Smooth muscle cell (in vitro differentiated cells): ENCODE measurements at regions not wholly inside any gene's neighbourhood (a gene's known extent, or its start where the extent isn't known, plus 50 kb on each side); places are given as distances from the start of the nearest gene placed in this dataset.

Source experiments
- DNase-seq: peaks from one replicate; lab custom pipeline; 2025; ENCODE audit not compliant: unreplicated experiment; lab: John Stamatoyannopoulos, UW
- H2AFZ ChIP-seq: fragments of 200-600 bp; sonication (generic); 2 replicates; pipeline ENCODE4 v1.6.0; 2016; ENCODE audit warnings: antibody characterized with exemption, low read depth, mild to moderate bottlenecking
- H3F3A ChIP-seq: fragments of 200-600 bp; sonication (generic); 2 replicates; pipeline ENCODE4 v1.6.0; 2017; ENCODE audit warnings: antibody characterized with exemption, low read depth
- H3K27ac ChIP-seq: fragments of 200-600 bp; sonication (generic); 2 replicates; pipeline ENCODE4 v1.5.1; 2016; ENCODE audit warnings: low read depth, mild to moderate bottlenecking
- H3K27me3 ChIP-seq: fragments of 200-600 bp; sonication (generic); 2 replicates; pipeline ENCODE4 v1.6.1; 2016; ENCODE audit warnings: low read depth, mild to moderate bottlenecking
- H3K36me3 ChIP-seq: fragments of 200-600 bp; sonication (generic); 2 replicates; pipeline ENCODE4 v1.5.1; 2016; ENCODE audit warnings: low read depth
- H3K4me1 ChIP-seq: fragments of 200-600 bp; sonication (generic); 2 replicates; pipeline ENCODE4 v1.5.1; 2016; ENCODE audit warnings: low read depth
- H3K4me2 ChIP-seq: fragments of 200-600 bp; sonication (generic); 2 replicates; pipeline ENCODE4 v1.6.0; 2016; ENCODE audit warnings: mild to moderate bottlenecking
- H3K4me3 ChIP-seq: fragments of 200-600 bp; sonication (generic); 2 replicates; pipeline ENCODE4 v1.5.1; 2016; ENCODE audit warnings: mild to moderate bottlenecking
- H3K79me2 ChIP-seq: fragments of 200-600 bp; sonication (generic); 2 replicates; pipeline ENCODE4 v1.6.0; 2016; ENCODE audit warnings: low read depth, mild to moderate bottlenecking
- H3K9ac ChIP-seq: fragments of 200-600 bp; sonication (generic); 2 replicates; pipeline ENCODE4 v1.6.0; 2016; ENCODE audit warnings: low read depth
- H3K9me3 ChIP-seq: fragments of 200-600 bp; sonication (generic); replicated peaks from 2 replicates; pipeline ENCODE4 v1.5.1; 2016; ENCODE audit warnings: low read depth
- H4K20me1 ChIP-seq: fragments of 200-600 bp; sonication (generic); 2 replicates; pipeline ENCODE4 v1.6.0; 2016; ENCODE audit warnings: low read depth
- WGBS: methylation state at CpG from one replicate; pipeline ENCODE4 v1.1.7; 2016; ENCODE audit warnings: low lambda C conversion rate; 5-methylcytosine and 5-hydroxymethylcytosine counted together
- TF ChIP-seq, protein P1 (sequence below): fragments of 200-600 bp; sonication (generic); IDR thresholded peaks from 2 replicates; pipeline ENCODE4 v1.5.1; 2017; ENCODE audit warnings: borderline replicate concordance, mild to moderate bottlenecking, antibody characterized with exemption; ENCODE audit not compliant: insufficient read depth, poor library complexity, severe bottlenecking

DNA sequence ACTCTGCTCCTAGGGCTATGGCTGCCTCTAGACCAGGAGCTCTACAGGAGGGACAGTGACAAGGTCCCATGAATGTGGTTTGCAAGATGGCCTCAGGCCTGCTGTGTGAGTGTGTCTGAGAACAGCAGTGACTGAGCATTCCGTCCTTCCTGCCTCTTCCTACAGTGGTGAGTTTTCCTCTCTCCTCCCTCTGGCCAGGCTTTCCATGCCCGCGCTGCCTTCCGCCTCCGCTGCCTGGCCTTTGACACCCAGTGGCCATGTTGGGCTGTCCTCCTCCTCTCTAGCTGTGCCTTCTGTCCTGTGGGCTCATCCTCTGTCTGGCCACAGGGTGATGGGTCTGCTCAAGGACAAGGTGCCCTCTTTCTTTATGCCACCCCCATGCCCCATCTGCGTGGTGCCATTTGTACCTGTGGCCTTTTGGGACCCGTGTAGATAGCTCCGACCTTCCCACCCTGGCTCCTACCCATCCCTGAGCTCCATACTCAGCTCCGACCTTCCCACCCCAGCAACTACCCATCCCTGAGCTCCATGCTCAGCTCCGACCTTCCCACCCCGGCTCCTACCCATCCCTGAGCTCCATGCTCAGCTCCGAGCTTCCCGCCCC, 970.4 kb downstream of the BRD1 start:
- TF ChIP-seq, protein P1, sequence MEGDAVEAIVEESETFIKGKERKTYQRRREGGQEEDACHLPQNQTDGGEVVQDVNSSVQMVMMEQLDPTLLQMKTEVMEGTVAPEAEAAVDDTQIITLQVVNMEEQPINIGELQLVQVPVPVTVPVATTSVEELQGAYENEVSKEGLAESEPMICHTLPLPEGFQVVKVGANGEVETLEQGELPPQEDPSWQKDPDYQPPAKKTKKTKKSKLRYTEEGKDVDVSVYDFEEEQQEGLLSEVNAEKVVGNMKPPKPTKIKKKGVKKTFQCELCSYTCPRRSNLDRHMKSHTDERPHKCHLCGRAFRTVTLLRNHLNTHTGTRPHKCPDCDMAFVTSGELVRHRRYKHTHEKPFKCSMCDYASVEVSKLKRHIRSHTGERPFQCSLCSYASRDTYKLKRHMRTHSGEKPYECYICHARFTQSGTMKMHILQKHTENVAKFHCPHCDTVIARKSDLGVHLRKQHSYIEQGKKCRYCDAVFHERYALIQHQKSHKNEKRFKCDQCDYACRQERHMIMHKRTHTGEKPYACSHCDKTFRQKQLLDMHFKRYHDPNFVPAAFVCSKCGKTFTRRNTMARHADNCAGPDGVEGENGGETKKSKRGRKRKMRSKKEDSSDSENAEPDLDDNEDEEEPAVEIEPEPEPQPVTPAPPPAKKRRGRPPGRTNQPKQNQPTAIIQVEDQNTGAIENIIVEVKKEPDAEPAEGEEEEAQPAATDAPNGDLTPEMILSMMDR, result no peak
- no peaks in the 10 kb centered on the region for H3K4me1 ChIP-seq
- no peaks in the 10 kb centered on the region for H3K27me3 ChIP-seq
- H3K36me3 ChIP-seq, result no peaks in the 10 kb centered on the region
- H3K9me3 ChIP-seq, result no peaks in the 10 kb centered on the region
- H3K4me2 ChIP-seq, result no peak overlapping the region
- no peak overlapping the region for H3K4me3 ChIP-seq
- H2AFZ ChIP-seq, result no peak overlapping the region
- H3F3A ChIP-seq, result no peaks in the 10 kb centered on the region
- no peaks in the 10 kb centered on the region for H4K20me1 ChIP-seq
- H3K79me2 ChIP-seq, result no peaks in the 10 kb centered on the region
- H3K27ac ChIP-seq, result no peak overlapping the region
- DNase-seq, result no peak
- WGBS, result 82% methylated on average over 8 of the region's 13 CpGs
- no peak overlapping the region for H3K9ac ChIP-seq

DNA sequence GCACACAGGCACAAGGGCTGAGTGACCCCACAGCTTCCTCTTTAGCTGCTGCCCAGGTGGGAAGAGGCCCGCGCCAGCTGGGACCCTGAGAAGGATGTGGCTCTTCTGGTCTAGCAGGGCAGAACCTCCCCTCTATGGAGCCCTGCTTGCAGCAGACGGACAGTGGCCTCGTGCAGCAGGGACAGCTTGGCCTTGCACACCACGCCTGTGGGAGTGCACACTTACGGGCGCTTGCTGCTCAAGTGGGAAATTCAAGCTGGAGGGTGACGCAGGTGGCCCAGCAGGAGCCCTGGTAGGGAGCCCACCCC, 971.4 kb downstream of the BRD1 start:
- Histone ChIP-seq H4K20me1 (no peaks in the 10 kb centered on the region), H3F3A (no peaks in the 10 kb centered on the region), H3K4me1 (no peaks in the 10 kb centered on the region), H3K4me2 (no peak overlapping the region), H3K4me3 (no peak overlapping the region), H3K9ac (no peak overlapping the region), H3K9me3 (no peaks in the 10 kb centered on the region), H3K79me2 (no peaks in the 10 kb centered on the region), H3K36me3 (no peaks in the 10 kb centered on the region), H2AFZ (no peak overlapping the region), H3K27ac (no peak overlapping the region), H3K27me3 (no peaks in the 10 kb centered on the region)
- TF ChIP-seq, protein P1, result no peak
- DNase-seq, result no peak
- whole genome bisulfite sequencing, result 80% methylated on average over 8 of the region's 8 CpGs

DNA sequence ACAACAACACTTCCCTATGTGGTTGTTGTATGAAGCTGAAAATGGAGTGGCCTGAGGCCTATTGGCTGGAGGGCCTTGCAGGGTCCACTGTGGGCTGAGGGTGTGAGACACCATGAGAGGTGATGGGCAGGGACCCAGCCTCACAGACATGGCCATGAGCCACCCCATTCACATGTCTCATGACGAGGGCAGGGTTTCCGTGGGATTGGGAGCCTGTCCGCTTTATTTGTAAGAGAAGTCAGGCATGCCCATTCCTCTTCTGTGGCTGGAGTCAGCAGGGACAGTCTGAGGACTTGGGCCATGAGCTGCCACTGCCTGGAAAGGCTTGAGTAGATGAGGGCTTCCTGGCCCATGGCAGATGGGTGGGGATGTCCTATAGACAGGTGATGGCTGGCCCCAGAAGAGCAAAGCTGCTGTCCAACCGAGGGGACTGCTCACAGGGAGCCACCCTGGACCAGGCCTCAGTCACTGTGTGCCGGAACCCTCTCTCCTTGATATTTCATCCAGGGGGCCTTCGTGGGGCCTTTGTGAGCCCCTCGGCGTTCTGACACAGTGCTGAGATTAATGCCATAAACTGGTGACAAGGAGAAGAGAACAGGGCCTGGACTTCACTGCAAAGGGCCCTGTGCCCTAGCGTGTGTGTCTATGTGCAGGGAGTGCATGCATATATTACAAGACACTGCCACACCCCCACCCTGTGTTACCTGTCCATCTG, 971.9 kb downstream of the BRD1 start:
- Histone ChIP-seq H4K20me1 (no peaks in the 10 kb centered on the region), H3K4me1 (no peaks in the 10 kb centered on the region), H3K4me2 (no peak overlapping the region), H2AFZ (no peak overlapping the region), H3K27ac (no peak overlapping the region), H3K27me3 (no peaks in the 10 kb centered on the region), H3K79me2 (no peaks in the 10 kb centered on the region), H3F3A (no peaks in the 10 kb centered on the region), H3K9me3 (no peaks in the 10 kb centered on the region), H3K4me3 (no peak overlapping the region), H3K36me3 (no peaks in the 10 kb centered on the region), H3K9ac (no peak overlapping the region)
- WGBS, result 84% methylated on average over 9 of the region's 9 CpGs
- TF ChIP-seq, protein P1, result no peak
- no peak for DNase-seq

DNA sequence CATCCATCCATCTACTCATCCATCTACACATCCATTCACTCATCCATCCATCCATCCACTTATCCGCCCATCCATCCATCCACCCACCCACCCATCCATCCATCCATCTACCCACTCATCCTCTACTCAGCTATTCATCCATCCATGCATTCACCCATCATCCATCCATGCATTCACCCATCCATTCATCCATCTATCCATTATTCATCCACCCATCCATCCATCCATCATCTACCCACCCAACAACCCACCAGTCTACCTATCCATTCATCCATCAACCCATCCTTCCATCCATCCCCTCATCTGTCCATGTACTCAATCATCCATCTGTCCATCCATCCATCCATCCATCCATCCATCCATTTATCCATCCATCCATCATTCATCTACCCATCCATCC, 972.7 kb downstream of the BRD1 start:
- Histone ChIP-seq H3K27me3 (no peaks in the 10 kb centered on the region), H4K20me1 (no peaks in the 10 kb centered on the region), H3K4me2 (no peak overlapping the region), H3K36me3 (no peaks in the 10 kb centered on the region), H3K9ac (no peak overlapping the region), H3K4me3 (no peak overlapping the region), H3K4me1 (no peaks in the 10 kb centered on the region), H3K79me2 (no peaks in the 10 kb centered on the region), H2AFZ (no peak overlapping the region), H3K9me3 (no peaks in the 10 kb centered on the region), H3F3A (no peaks in the 10 kb centered on the region), H3K27ac (no peak overlapping the region)
- 58% methylated on average over 1 of the region's 1 CpG for WGBS
- TF ChIP-seq, protein P1, result no peak
- DNase-seq, result no peak
